ENCODE measurements at regions not wholly inside any gene's neighbourhood (a gene's known extent, or its start where the extent isn't known, plus 50 kb on each side); places are given as distances from the start of the nearest gene placed in this dataset.

GRCh38 chr20:61117725-61118124, 134.3 kb upstream of the CDH4 start:
- no peak for TF ChIP-seq CTCF (IDR thresholded peaks at IDR 0.05; ENCODE audit: insufficient read depth, low read length, poor library complexity, severe bottlenecking)
- TF ChIP-seq EZH2phosphoT487 (conservative IDR thresholded peaks at IDR 0.05; ENCODE audit: low read length): no peak
